ENCODE measurements at regions not wholly inside any gene's neighbourhood (a gene's known extent, or its start where the extent isn't known, plus 50 kb on each side); places are given as distances from the start of the nearest gene placed in this dataset.
"Not testable (repeated sequence)": the region's sequence is repeated elsewhere in the genome, so short reads cannot be mapped to it uniquely, and the experiment has no call there.

GRCh38 chr10:4626919-4627318 lies 199.1 kb upstream of the AKR1E2 start:
- Histone ChIP-seq H3K9me3 (ENCODE audit: low read length) (no peaks in the 10 kb centered on the region), H3K27me3 (ENCODE audit: insufficient read depth, low read length) (no peaks in the 10 kb centered on the region), H3K36me3 (ENCODE audit: insufficient read depth, low read length) (no peaks in the 10 kb centered on the region), H3K4me1 (ENCODE audit: insufficient read depth, low read length) (peaks cover 6% of the 10 kb centered on the region), H3K4me3 (ENCODE audit: low read length) (no peak overlapping the region), H2AFZ (ENCODE audit: low read depth, low read length) (no peak overlapping the region)

- H3K4me3 ChIP-seq (ENCODE audit: low read length), result no peak overlapping the region
- no peaks in the 10 kb centered on the region for H3K9me3 ChIP-seq (ENCODE audit: low read length)
- no peaks in the 10 kb centered on the region for H3K27me3 ChIP-seq (ENCODE audit: insufficient read depth, low read length)
- H3K4me1 ChIP-seq (ENCODE audit: insufficient read depth, low read length), result peaks cover 6% of the 10 kb centered on the region
- H2AFZ ChIP-seq (ENCODE audit: low read depth, low read length), result no peak overlapping the region
- no peaks in the 10 kb centered on the region for H3K36me3 ChIP-seq (ENCODE audit: insufficient read depth, low read length)
Observed at GRCh38 chr10:4623757-4624420, 202.1 kb upstream of the AKR1E2 start.

DNA sequence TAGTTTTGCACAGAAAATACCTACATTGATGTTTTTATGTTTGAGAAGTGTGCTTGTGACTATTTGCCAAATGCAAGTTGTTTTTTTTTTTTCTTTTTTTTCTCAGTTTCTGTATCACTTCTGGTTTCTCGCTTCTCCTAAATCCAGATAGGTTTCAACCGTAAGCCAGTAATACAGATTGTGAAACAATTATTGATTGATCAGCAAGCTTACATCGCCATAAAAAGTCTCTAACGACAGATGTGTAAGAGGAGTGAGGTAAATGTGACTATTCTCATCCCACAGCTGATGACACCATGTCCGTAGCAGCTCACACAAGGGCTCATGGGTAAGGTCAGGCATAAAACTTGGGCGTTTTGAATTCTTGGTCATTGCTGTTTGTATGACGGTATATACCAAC lies 202.8 kb upstream of the AKR1E2 start:
- H3K9me3 ChIP-seq (ENCODE audit: low read length), result no peaks in the 10 kb centered on the region
- H3K36me3 ChIP-seq (ENCODE audit: insufficient read depth, low read length), result no peaks in the 10 kb centered on the region
- no peaks in the 10 kb centered on the region for H3K27me3 ChIP-seq (ENCODE audit: insufficient read depth, low read length)
- no peak overlapping the region for H2AFZ ChIP-seq (ENCODE audit: low read depth, low read length)
- H3K4me3 ChIP-seq (ENCODE audit: low read length), result no peak overlapping the region
- H3K4me1 ChIP-seq (ENCODE audit: insufficient read depth, low read length), result peaks cover 6% of the 10 kb centered on the region

DNA sequence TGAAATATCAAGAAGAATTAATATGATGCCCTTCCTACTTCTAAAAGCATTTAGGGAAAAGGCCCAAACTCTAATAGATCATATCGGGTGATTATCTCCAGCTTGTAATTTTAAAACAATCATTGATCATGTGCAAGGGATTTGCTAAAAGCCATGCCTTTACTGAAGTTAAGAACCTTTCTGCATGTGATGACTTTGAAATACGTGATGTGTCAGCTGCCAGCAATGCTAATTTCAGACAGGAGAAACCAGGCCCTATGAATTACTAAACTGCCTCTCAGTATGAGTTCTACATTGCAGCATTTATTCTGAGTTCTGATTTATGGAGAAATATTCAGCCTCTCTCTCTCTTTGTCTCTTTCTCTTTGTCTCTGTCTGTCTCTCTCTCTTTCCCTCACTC lies 203.6 kb upstream of the AKR1E2 start:
- Histone ChIP-seq H3K27me3 (ENCODE audit: insufficient read depth, low read length) (no peaks in the 10 kb centered on the region), H3K4me3 (ENCODE audit: low read length) (no peak overlapping the region), H3K4me1 (ENCODE audit: insufficient read depth, low read length) (peaks cover 6% of the 10 kb centered on the region), H3K36me3 (ENCODE audit: insufficient read depth, low read length) (no peaks in the 10 kb centered on the region), H2AFZ (ENCODE audit: low read depth, low read length) (no peak overlapping the region), H3K9me3 (ENCODE audit: low read length) (no peaks in the 10 kb centered on the region)

DNA sequence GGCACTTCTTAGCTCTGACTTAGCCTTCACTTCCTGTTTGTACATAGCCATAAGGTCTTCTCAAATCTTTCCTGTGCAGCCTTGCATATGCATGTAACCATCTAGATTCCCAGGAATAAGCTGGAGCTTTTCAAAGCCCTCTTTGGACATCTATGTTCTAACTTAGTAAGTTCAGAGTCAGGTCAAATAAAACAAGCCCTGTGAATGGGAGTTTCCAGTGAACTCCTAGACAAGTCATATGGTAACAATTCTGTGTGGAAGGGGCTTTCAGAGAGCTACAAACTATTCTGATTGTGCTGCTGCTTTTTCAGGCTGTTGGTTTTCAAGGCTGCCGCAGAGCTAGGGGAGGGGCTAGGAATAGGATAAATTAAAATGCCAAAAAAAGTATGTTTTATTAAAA lies 208.4 kb upstream of the AKR1E2 start:
- Histone ChIP-seq H3K27me3 (ENCODE audit: insufficient read depth, low read length) (no peaks in the 10 kb centered on the region), H3K4me1 (ENCODE audit: insufficient read depth, low read length) (peaks cover 5% of the 10 kb centered on the region), H3K36me3 (ENCODE audit: insufficient read depth, low read length) (no peaks in the 10 kb centered on the region), H3K9me3 (ENCODE audit: low read length) (no peaks in the 10 kb centered on the region), H2AFZ (ENCODE audit: low read depth, low read length) (no peak overlapping the region), H3K4me3 (ENCODE audit: low read length) (no peak overlapping the region)

- H2AFZ ChIP-seq (ENCODE audit: low read depth, low read length), result no peak overlapping the region
- no peaks in the 10 kb centered on the region for H3K36me3 ChIP-seq (ENCODE audit: insufficient read depth, low read length)
- no peaks in the 10 kb centered on the region for H3K4me1 ChIP-seq (ENCODE audit: insufficient read depth, low read length)
- H3K4me3 ChIP-seq (ENCODE audit: low read length), result no peak overlapping the region
- H3K27me3 ChIP-seq (ENCODE audit: insufficient read depth, low read length), result no peaks in the 10 kb centered on the region
- no peaks in the 10 kb centered on the region for H3K9me3 ChIP-seq (ENCODE audit: low read length)
Observed at GRCh38 chr10:4615042-4615441, 211.0 kb upstream of the AKR1E2 start.

GRCh38 chr10:4609251-4609650 lies 216.8 kb upstream of the AKR1E2 start:
- Histone ChIP-seq H3K27me3 (ENCODE audit: insufficient read depth, low read length) (no peaks in the 10 kb centered on the region), H3K4me1 (ENCODE audit: insufficient read depth, low read length) (no peaks in the 10 kb centered on the region), H3K4me3 (ENCODE audit: low read length) (no peak overlapping the region), H2AFZ (ENCODE audit: low read depth, low read length) (no peak overlapping the region), H3K9me3 (ENCODE audit: low read length) (no peaks in the 10 kb centered on the region), H3K36me3 (ENCODE audit: insufficient read depth, low read length) (no peaks in the 10 kb centered on the region)

DNA sequence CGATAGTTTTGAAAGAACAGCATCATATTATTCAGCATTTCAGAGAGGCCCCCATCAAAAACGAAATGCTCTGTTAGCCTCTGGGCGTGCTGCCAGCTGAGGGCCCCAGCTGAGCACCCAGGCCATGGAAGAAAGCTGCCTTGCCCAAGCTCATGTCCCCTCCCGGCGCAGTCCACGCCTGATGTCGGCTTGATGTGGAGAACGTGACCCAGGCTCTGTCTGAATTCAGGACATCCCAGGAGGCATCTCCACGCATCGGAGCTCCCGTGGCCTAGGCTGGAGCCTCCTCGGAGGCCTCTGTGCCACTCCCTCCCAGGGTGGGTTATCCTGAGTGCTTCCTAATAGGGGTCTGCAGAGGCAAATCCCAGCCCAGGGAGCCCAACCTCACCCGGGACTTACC lies 218.3 kb upstream of the AKR1E2 start:
- H2AFZ ChIP-seq (ENCODE audit: low read depth, low read length), result no peak overlapping the region
- no peaks in the 10 kb centered on the region for H3K27me3 ChIP-seq (ENCODE audit: insufficient read depth, low read length)
- no peaks in the 10 kb centered on the region for H3K36me3 ChIP-seq (ENCODE audit: insufficient read depth, low read length)
- H3K4me3 ChIP-seq (ENCODE audit: low read length), result no peak overlapping the region
- peaks cover 2% of the 10 kb centered on the region for H3K4me1 ChIP-seq (ENCODE audit: insufficient read depth, low read length)
- no peaks in the 10 kb centered on the region for H3K9me3 ChIP-seq (ENCODE audit: low read length)

DNA sequence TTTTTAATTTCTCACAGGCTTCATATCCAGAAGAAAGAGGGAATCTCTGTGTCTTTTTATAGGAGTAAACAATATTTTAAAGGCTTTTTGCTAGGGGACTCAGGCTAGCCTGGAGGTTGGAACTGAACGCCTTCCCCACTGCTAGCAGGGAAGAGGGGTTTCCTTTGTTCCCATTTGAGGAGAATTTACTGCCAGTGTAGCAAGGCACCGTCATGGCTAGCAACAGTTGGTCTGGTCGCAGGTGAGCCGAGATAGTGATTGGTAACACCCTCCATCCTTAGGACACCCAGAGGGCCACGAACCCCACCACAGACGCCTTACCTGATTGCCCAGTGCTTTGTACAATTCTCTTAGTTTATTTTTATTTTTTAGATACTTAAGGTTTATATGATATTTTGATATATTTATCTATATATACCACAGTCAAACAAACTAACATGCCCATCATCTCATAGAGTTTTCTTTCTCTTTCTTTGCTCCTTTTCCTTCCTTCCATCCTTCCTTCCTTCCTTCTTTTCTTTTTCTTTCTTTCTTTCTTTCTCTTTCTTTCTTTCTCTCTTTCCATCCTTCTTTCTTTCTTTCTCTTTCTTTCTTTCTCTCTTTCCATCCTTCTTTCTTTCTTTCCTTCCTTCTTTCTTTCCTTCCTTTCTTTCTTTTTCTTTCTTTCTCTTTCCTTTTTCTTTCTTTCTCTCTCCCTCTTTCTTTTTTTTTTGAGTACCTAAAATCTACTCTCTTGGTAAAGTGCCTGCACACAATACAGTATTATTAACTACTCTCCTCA lies 219.0 kb upstream of the AKR1E2 start:
- H3K36me3 ChIP-seq (ENCODE audit: insufficient read depth, low read length), result no peaks in the 10 kb centered on the region
- no peak overlapping the region for H3K4me3 ChIP-seq (ENCODE audit: low read length)
- H3K9me3 ChIP-seq (ENCODE audit: low read length), result no peaks in the 10 kb centered on the region
- H2AFZ ChIP-seq (ENCODE audit: low read depth, low read length), result no peak overlapping the region
- peaks cover 2% of the 10 kb centered on the region for H3K4me1 ChIP-seq (ENCODE audit: insufficient read depth, low read length)
- no peaks in the 10 kb centered on the region for H3K27me3 ChIP-seq (ENCODE audit: insufficient read depth, low read length)

GRCh38 chr10:4602764-4603491 lies 223.1 kb upstream of the AKR1E2 start:
- Histone ChIP-seq H3K4me3 (ENCODE audit: low read length) (no peak overlapping the region), H2AFZ (ENCODE audit: low read depth, low read length) (no peak overlapping the region), H3K36me3 (ENCODE audit: insufficient read depth, low read length) (no peaks in the 10 kb centered on the region), H3K27me3 (ENCODE audit: insufficient read depth, low read length) (no peaks in the 10 kb centered on the region), H3K9me3 (ENCODE audit: low read length) (no peaks in the 10 kb centered on the region), H3K4me1 (ENCODE audit: insufficient read depth, low read length) (peaks cover 2% of the 10 kb centered on the region)

- H3K27me3 ChIP-seq (ENCODE audit: insufficient read depth, low read length), result no peaks in the 10 kb centered on the region
- peaks cover 2% of the 10 kb centered on the region for H3K4me1 ChIP-seq (ENCODE audit: insufficient read depth, low read length)
- H3K9me3 ChIP-seq (ENCODE audit: low read length), result no peaks in the 10 kb centered on the region
- no peaks in the 10 kb centered on the region for H3K36me3 ChIP-seq (ENCODE audit: insufficient read depth, low read length)
- H2AFZ ChIP-seq (ENCODE audit: low read depth, low read length), result no peak overlapping the region
- no peak overlapping the region for H3K4me3 ChIP-seq (ENCODE audit: low read length)
Observed at GRCh38 chr10:4599471-4599870, 226.5 kb upstream of the AKR1E2 start.

DNA sequence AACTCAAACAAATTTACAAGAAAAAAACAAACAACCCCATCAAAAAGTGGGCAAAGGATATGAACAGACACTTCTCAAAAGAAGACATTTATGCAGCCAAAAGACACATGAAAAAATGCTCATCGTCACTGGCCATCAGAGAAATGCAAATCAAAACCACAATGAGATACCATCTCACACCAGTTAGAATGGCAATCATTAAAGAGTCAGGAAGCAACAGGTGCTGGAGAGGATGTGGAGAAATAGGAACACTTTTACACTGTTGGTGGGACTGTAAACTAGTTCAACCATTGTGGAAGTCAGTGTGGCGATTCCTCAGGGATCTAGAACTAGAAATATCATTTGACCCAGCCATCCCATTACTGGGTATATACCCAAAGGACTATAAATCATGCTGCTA lies 228.1 kb upstream of the AKR1E2 start:
- not testable (repeated sequence) for H3K9me3 ChIP-seq (ENCODE audit: low read length); H3K27me3 ChIP-seq (ENCODE audit: insufficient read depth, low read length); H2AFZ ChIP-seq (ENCODE audit: low read depth, low read length); H3K36me3 ChIP-seq (ENCODE audit: insufficient read depth, low read length); H3K4me3 ChIP-seq (ENCODE audit: low read length); H3K4me1 ChIP-seq (ENCODE audit: insufficient read depth, low read length)

GRCh38 chr10:4596951-4597350 lies 229.1 kb upstream of the AKR1E2 start:
- Histone ChIP-seq H3K4me1 (ENCODE audit: insufficient read depth, low read length) (no peaks in the 10 kb centered on the region), H3K9me3 (ENCODE audit: low read length) (no peaks in the 10 kb centered on the region), H2AFZ (ENCODE audit: low read depth, low read length) (no peak overlapping the region), H3K4me3 (ENCODE audit: low read length) (no peak overlapping the region), H3K36me3 (ENCODE audit: insufficient read depth, low read length) (no peaks in the 10 kb centered on the region), H3K27me3 (ENCODE audit: insufficient read depth, low read length) (no peaks in the 10 kb centered on the region)
